BJ (cell line): ENCODE measurements at regions not wholly inside any gene's neighbourhood (a gene's known extent, or its start where the extent isn't known, plus 50 kb on each side); places are given as distances from the start of the nearest gene placed in this dataset.
A peak's percentile ranks its signal among the peaks of the same experiment; 100 is the strongest.

Experiments
- CTCF ChIA-PET: fragments of 350-600 bp; formaldehyde crosslinking; extraction: SDS; loops from one replicate; lab custom pipeline; 2021; ENCODE audit warnings: antibody characterized with exemption, inconsistent platforms; lab: Yijun Ruan, JAX
- POLR2A ChIA-PET: fragments of 300-600 bp; sonication (Branson Sonifier 250); formaldehyde crosslinking; extraction: SDS; loops from one replicate; lab custom pipeline; 2021; ENCODE audit warnings: antibody characterized with exemption; lab: Charles Lee
- DNase-seq: peaks from one replicate; pipeline ENCODE4 v3.0.0-alpha.2; 2011; ENCODE audit warnings: low read depth
- H3K27me3 ChIP-seq: 2 replicates; pipeline ENCODE4 v1.6.0; 2011; ENCODE audit warnings: low read length; ENCODE audit not compliant: control insufficient read depth, insufficient read depth
- H3K36me3 ChIP-seq: 2 replicates; pipeline ENCODE4 v1.5.1; 2011; ENCODE audit warnings: low read length; ENCODE audit not compliant: control insufficient read depth, insufficient read depth
- H3K4me3 ChIP-seq: 2 replicates; pipeline ENCODE4 v1.5.1; 2011; ENCODE audit warnings: low read depth, mild to moderate bottlenecking, control low read depth, low read length
- CTCF ChIP-seq: IDR thresholded peaks from 2 replicates; pipeline ENCODE4 v1.5.1; 2011; ENCODE audit warnings: low read depth, mild to moderate bottlenecking, control low read depth, inconsistent platforms, low read length, moderate library complexity; ENCODE audit not compliant: insufficient read depth

DNA sequence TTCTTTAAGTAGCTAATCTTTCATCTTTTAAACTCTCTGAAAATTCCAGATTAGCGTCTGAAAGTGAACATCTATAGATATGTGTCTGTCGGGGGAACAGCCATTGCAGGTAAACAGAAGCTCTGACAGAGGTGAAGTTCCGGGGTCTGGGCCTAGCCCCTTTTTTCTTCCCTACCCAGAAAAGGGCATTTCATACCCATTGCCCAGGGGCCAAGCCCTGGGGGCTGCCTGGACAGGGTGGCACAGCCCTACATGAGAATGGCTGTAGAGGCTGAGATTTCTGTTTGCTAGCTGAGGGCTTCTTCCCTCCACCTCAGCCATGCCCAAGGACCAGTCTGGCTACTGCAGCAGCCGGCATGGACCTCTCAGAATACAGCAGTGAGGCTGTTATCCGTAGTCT is 327.0 kb upstream of the PLET1 start:
- H3K36me3 ChIP-seq: no peaks in the 10 kb centered on the region
- no peak for TF ChIP-seq CTCF
- H3K27me3 ChIP-seq: peaks cover 1% of the 10 kb centered on the region; the same call in 1 of the 2 replicates
- H3K4me3 ChIP-seq: no peak overlapping the region
- DNase-seq: no peak
- ChIA-PET CTCF (interaction anchor here (0.7 to 7.5 kb wide), 35 partner anchors 9 to 765 kb away, joined by 3 to 105 read pairs (median 4); no protein-coding TSS in a partner anchor), POLR2A (no interaction called here)

DNA sequence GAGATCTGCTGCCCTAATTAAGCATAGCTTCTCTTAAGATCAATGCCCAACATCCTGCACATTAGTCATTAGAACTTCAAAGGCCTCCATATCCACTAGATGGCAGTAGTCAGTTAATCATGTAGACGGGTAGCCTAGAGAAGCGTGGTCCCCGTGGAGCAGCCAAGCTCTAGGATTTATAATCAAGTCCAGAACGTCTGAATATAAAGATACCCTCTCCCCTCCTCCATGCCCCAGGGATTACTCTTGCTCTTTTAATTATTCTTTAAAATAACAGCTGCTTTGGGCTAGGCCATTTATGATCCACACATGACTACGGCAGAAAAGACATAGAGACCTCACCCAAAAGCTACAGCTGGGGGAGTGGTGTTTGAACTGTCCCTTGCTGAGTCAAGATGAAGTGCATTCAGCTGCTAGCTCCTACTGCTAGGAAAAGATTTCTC is 327.6 kb upstream of the PLET1 start:
- CTCF ChIA-PET: interaction anchor here (0.7 to 7.5 kb wide), 38 partner anchors 8 to 764 kb away, joined by 3 to 105 read pairs (median 4); no protein-coding TSS in a partner anchor
- POLR2A ChIA-PET: no interaction called here
- no peak overlapping the region for H3K4me3 ChIP-seq

DNA sequence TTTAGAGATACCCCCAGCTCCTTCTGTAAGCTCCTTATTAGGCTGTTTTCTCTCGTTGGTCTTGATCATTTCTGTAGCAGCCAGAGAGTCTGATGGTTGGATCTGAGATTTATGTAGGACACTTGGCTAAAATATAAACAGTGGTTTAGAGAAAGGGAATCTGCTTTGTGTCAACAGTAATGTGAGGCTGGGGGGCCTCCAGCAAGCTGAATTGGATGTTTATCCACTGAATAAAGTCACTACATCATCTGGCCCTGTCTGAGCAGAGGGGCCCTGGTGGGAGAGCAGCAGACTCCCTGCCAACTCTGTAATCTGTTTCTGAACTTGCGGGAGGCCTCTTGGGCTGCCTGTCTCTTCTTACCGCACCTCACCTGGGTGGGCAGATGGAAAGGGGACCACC is 328.5 kb upstream of the PLET1 start:
- Histone ChIP-seq H3K4me3 (no peak overlapping the region), H3K27me3 (peaks cover 1% of the 10 kb centered on the region; the same call in 1 of the 2 replicates), H3K36me3 (no peaks in the 10 kb centered on the region)
- no peak for TF ChIP-seq CTCF
- ChIA-PET POLR2A (no interaction called here), CTCF (interaction anchor here (0.6 to 7.5 kb wide), 13 partner anchors 8 to 717 kb away, joined by 3 to 105 read pairs (median 6); no protein-coding TSS in a partner anchor)
- DNase-seq: no peak

More for the DNA sequence above, 327.6 kb upstream of the PLET1 start:
- peak; percentile 21 for DNase-seq
- H3K36me3 ChIP-seq: no peaks in the 10 kb centered on the region
- peak; percentile 68 for TF ChIP-seq CTCF
- H3K27me3 ChIP-seq: peaks cover 1% of the 10 kb centered on the region; the same call in 1 of the 2 replicates

GRCh38 chr11:112590764-112591163 is 330.1 kb upstream of the PLET1 start:
- no peak overlapping the region for H3K4me3 ChIP-seq
- DNase-seq: peak; percentile 26
- no peak for TF ChIP-seq CTCF
- no peaks in the 10 kb centered on the region for H3K27me3 ChIP-seq
- POLR2A ChIA-PET: no interaction called here
- CTCF ChIA-PET: interaction anchor here (0.5 kb wide), 1 partner anchor 699 kb away, joined by 3 read pairs; no protein-coding TSS in a partner anchor
- no peaks in the 10 kb centered on the region for H3K36me3 ChIP-seq

GRCh38 chr11:112593440-112593839 is 332.8 kb upstream of the PLET1 start:
- no peak for DNase-seq
- CTCF ChIA-PET: interaction anchor here (0.7 to 1.7 kb wide), 3 partner anchors 23 to 697 kb away, joined by 3 to 8 read pairs (median 3); no protein-coding TSS in a partner anchor
- no peak for TF ChIP-seq CTCF
- H3K4me3 ChIP-seq: no peak overlapping the region
- no peaks in the 10 kb centered on the region for H3K27me3 ChIP-seq
- H3K36me3 ChIP-seq: no peaks in the 10 kb centered on the region
- POLR2A ChIA-PET: no interaction called here
